SK-N-SH treated with all-trans-retinoic acid at 6 μM for 48 hours (cell line): ENCODE measurements at regions not wholly inside any gene's neighbourhood (a gene's known extent, or its start where the extent isn't known, plus 50 kb on each side); places are given as distances from the start of the nearest gene placed in this dataset.

Source experiments
- ARNTL ChIP-seq: fragments of 450-650 bp; formaldehyde crosslinking; IDR thresholded peaks from 2 replicates; pipeline ENCODE4 v1.5.0; 2020; ENCODE audit warnings: low read depth, mild to moderate bottlenecking, moderate library complexity, borderline replicate concordance
- CSDC2 ChIP-seq: fragments of 250-450 bp; sonication (Bioruptor Pico); IDR thresholded peaks from 2 replicates; pipeline ENCODE4 v1.5.0; 2020; ENCODE audit warnings: mild to moderate bottlenecking, moderate library complexity
- OSR1 ChIP-seq: fragments of 250-450 bp; sonication (Bioruptor Pico); IDR thresholded peaks from 2 replicates; pipeline ENCODE4 v1.8.0; 2022; ENCODE audit warnings: moderate library complexity, mild to moderate bottlenecking, inconsistent platforms
- PPARA ChIP-seq: fragments of 250-450 bp; sonication (Bioruptor Pico); IDR thresholded peaks from 2 replicates; pipeline ENCODE4 v1.5.0; 2020; ENCODE audit warnings: mild to moderate bottlenecking, borderline replicate concordance
- RARB ChIP-seq: fragments of 250-450 bp; sonication (Bioruptor Pico); IDR thresholded peaks from 2 replicates; pipeline ENCODE4 v1.8.0; 2021; ENCODE audit warnings: mild to moderate bottlenecking, moderate library complexity
- TCF4 ChIP-seq: fragments of 250-450 bp; sonication (Bioruptor Pico); IDR thresholded peaks from 2 replicates; pipeline ENCODE4 v1.8.0; 2021; ENCODE audit warnings: mild to moderate bottlenecking, moderate library complexity, borderline replicate concordance
- TOX ChIP-seq: fragments of 250-450 bp; sonication (Bioruptor Pico); IDR thresholded peaks from 2 replicates; pipeline ENCODE4 v1.8.0; 2021; ENCODE audit warnings: mild to moderate bottlenecking, moderate library complexity, borderline replicate concordance
- TSHZ2 ChIP-seq: fragments of 250-450 bp; sonication (Bioruptor Pico); IDR thresholded peaks from 2 replicates; pipeline ENCODE4 v1.5.0; 2020; ENCODE audit warnings: mild to moderate bottlenecking, moderate library complexity
- ZFP30 ChIP-seq: fragments of 450-650 bp; formaldehyde crosslinking; IDR thresholded peaks from 2 replicates; pipeline ENCODE4 v1.5.0; 2022; ENCODE audit warnings: mild to moderate bottlenecking, moderate library complexity
- ZNF565 ChIP-seq: fragments of 450-650 bp; formaldehyde crosslinking; conservative IDR thresholded peaks from 2 replicates; pipeline ENCODE4 v1.5.0; 2020; ENCODE audit warnings: low read depth, mild to moderate bottlenecking, moderate library complexity
- TF ChIP-seq, protein P1 (sequence below): fragments of 250-450 bp; sonication (Bioruptor Pico); IDR thresholded peaks from 2 replicates; pipeline ENCODE4 v1.8.0; 2020; ENCODE audit warnings: mild to moderate bottlenecking, moderate library complexity, borderline replicate concordance
- TF ChIP-seq, protein P2 (sequence below): fragments of 250-450 bp; sonication (Bioruptor Pico); IDR thresholded peaks from 2 replicates; pipeline ENCODE4 v1.5.1; 2021; ENCODE audit warnings: mild to moderate bottlenecking, moderate library complexity
- TF ChIP-seq, protein P3 (sequence below): fragments of 250-450 bp; sonication (Bioruptor Pico); IDR thresholded peaks from 2 replicates; pipeline ENCODE4 v1.5.1; 2020; ENCODE audit warnings: low read depth, mild to moderate bottlenecking, moderate library complexity

DNA sequence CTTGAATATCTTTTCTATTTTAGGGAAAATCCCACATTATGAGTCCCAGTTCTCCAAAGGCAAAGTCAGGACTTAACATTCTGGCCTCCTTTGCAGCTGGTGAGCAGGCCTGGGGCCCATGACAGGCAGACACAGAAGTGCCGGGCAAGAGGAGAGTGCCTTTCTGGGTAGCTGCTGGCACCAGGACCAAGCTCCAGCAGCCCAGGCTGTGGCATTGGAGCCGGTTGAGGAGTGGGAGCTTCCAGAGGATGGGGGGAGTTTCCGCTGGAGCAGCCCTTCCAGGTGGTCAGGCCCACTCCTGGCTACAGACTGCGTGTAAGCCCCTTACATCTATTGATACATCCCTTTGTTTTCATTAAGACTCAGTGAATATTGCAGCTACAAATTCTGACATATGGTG lies 123.9 kb downstream of the URB2 start:
- TF ChIP-seq, protein P1, sequence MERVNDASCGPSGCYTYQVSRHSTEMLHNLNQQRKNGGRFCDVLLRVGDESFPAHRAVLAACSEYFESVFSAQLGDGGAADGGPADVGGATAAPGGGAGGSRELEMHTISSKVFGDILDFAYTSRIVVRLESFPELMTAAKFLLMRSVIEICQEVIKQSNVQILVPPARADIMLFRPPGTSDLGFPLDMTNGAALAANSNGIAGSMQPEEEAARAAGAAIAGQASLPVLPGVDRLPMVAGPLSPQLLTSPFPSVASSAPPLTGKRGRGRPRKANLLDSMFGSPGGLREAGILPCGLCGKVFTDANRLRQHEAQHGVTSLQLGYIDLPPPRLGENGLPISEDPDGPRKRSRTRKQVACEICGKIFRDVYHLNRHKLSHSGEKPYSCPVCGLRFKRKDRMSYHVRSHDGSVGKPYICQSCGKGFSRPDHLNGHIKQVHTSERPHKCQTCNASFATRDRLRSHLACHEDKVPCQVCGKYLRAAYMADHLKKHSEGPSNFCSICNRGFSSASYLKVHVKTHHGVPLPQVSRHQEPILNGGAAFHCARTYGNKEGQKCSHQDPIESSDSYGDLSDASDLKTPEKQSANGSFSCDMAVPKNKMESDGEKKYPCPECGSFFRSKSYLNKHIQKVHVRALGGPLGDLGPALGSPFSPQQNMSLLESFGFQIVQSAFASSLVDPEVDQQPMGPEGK (CRISPR knock-in tag) = no peak
- TF ChIP-seq TOX = no peak
- TF ChIP-seq RARB (CRISPR knock-in tag) = no peak
- no peak for TF ChIP-seq ZNF565 (CRISPR knock-in tag)
- no peak for TF ChIP-seq TSHZ2 (CRISPR knock-in tag)
- TF ChIP-seq CSDC2 (CRISPR knock-in tag) = no peak
- TF ChIP-seq ARNTL (CRISPR knock-in tag) = no peak
- no peak for TF ChIP-seq ZFP30 (CRISPR knock-in tag)
- TF ChIP-seq TCF4 (CRISPR knock-in tag) = no peak
- TF ChIP-seq, protein P2, sequence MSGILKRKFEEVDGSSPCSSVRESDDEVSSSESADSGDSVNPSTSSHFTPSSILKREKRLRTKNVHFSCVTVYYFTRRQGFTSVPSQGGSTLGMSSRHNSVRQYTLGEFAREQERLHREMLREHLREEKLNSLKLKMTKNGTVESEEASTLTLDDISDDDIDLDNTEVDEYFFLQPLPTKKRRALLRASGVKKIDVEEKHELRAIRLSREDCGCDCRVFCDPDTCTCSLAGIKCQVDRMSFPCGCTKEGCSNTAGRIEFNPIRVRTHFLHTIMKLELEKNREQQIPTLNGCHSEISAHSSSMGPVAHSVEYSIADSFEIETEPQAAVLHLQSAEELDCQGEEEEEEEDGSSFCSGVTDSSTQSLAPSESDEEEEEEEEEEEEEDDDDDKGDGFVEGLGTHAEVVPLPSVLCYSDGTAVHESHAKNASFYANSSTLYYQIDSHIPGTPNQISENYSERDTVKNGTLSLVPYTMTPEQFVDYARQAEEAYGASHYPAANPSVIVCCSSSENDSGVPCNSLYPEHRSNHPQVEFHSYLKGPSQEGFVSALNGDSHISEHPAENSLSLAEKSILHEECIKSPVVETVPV (CRISPR knock-in tag) = no peak
- TF ChIP-seq, protein P3, sequence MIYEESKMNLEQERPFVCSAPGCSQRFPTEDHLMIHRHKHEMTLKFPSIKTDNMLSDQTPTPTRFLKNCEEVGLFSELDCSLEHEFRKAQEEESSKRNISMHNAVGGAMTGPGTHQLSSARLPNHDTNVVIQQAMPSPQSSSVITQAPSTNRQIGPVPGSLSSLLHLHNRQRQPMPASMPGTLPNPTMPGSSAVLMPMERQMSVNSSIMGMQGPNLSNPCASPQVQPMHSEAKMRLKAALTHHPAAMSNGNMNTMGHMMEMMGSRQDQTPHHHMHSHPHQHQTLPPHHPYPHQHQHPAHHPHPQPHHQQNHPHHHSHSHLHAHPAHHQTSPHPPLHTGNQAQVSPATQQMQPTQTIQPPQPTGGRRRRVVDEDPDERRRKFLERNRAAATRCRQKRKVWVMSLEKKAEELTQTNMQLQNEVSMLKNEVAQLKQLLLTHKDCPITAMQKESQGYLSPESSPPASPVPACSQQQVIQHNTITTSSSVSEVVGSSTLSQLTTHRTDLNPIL = no peak
- TF ChIP-seq OSR1 (CRISPR knock-in tag) = no peak
- no peak for TF ChIP-seq PPARA
